AML-193 (cell line): ENCODE measurements at regions not wholly inside any gene's neighbourhood (a gene's known extent, or its start where the extent isn't known, plus 50 kb on each side); places are given as distances from the start of the nearest gene placed in this dataset.
"Not testable (repeated sequence)": the region's sequence is repeated elsewhere in the genome, so short reads cannot be mapped to it uniquely, and the experiment has no call there.

Source experiments
- DNase-seq, 2 experiments: peaks; one replicate each; lab custom pipeline; 2025; lab: John Stamatoyannopoulos, UW

GRCh38 chr2:185988907-185989306 is 250.3 kb downstream of the FSIP2 start:
- not testable (repeated sequence) for DNase-seq

GRCh38 chr2:185990861-185991525 is 252.4 kb downstream of the FSIP2 start:
- no peak for DNase-seq

DNA sequence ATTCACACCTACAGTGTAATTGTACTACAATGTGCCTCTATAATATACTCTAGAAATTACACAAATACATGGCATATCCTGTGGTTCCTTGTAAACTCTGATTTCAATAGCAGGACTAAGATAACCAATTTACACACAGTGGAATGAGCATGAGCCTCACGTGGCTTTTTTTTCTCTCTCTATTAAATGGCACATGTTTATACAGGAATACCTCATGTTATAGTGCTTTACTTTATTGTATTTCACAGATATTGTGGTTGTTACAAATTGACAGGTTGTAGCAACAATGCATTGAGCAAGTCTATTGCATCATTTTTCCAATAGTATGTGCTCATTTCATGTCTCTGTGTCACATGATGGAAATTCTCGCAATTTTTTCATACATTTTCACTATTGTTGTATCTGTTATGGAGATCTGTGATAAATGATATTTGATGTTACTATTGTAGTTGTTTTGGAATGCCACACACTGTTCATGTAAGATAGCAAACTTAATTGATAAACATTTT is 260.0 kb downstream of the FSIP2 start:
- DNase-seq = peak; percentile 19 to 20

GRCh38 chr2:186009341-186009740 is 270.7 kb downstream of the FSIP2 start:
- DNase-seq = no peak

DNA sequence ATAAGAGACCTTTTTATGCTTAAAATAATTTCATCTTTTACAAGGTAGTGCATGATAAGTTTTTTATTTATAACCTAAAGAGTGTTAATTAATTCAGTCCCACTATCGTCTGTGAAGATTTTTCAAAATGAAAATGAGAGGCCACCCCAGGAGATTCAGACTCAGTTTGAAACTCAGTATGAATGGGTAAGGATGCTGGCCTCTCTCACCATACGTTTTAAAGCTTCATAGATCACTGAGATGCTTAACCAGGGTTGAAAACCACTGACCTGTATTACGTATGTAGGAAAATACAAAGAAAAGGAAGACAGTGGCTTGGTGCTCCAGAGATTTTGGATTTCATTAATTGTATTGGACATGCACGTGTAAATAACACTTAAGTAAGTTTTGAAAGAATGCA is 278.7 kb downstream of the FSIP2 start:
- no peak for DNase-seq

GRCh38 chr2:186024921-186025320 is 286.3 kb downstream of the FSIP2 start:
- DNase-seq = no peak

DNA sequence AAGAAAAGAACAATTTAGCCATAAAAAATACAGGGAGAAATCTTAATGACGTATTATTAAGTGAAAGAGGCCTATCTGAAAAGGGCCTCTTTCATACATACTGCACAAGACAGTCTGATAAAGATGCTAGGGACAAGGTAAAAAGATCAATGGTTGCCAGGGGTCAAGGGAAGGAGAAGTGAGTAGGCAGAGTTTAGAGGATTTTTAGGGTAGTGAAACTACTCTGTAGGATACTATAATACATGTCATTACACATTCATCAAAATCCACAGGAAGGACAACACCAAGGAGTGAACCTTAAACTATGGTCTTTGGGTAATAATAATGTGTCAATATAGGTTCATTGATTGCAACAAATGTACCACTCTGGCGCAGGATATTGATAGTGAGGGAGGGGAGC is 289.3 kb downstream of the FSIP2 start:
- no peak for DNase-seq

GRCh38 chr2:186031229-186031628 is 292.6 kb downstream of the FSIP2 start:
- no peak for DNase-seq

DNA sequence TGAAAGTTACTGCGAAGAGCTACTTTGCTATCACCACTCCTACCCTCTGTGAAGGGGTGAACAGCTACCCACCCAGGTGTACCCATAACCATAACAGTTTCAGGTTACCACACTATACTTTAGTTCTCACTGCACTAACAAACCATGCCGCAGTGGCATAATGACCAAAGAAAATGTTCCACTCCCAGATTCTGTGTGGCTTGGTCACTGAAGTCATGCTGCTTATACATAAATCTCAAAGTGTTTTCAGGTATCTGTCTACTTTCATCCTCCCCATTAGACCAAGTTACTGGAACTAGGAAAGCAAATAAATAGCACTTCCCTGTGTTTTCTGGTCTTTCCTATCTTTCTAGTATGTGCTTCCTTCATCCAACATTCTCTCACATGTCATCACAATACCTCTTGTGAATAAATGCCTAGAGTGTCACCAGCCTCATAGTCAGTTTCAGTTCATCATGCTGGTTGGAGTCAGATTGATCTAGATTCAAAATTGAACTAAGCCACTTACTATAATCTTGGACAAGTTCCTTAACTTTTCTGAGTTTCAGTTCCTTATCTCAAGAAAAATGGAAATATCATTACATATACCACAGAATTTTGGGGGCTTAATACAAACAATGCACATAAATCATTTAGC is 293.6 kb downstream of the FSIP2 start:
- DNase-seq = no peak

- DNase-seq = no peak
These were observed 294.3 kb downstream of the FSIP2 start for GRCh38 chr2:186032930-186033329.

- DNase-seq = no peak
These were observed 294.9 kb downstream of the FSIP2 start for GRCh38 chr2:186033541-186033940.

- DNase-seq = no peak
These were observed 298.4 kb downstream of the FSIP2 start for GRCh38 chr2:186036862-186037449.

DNA sequence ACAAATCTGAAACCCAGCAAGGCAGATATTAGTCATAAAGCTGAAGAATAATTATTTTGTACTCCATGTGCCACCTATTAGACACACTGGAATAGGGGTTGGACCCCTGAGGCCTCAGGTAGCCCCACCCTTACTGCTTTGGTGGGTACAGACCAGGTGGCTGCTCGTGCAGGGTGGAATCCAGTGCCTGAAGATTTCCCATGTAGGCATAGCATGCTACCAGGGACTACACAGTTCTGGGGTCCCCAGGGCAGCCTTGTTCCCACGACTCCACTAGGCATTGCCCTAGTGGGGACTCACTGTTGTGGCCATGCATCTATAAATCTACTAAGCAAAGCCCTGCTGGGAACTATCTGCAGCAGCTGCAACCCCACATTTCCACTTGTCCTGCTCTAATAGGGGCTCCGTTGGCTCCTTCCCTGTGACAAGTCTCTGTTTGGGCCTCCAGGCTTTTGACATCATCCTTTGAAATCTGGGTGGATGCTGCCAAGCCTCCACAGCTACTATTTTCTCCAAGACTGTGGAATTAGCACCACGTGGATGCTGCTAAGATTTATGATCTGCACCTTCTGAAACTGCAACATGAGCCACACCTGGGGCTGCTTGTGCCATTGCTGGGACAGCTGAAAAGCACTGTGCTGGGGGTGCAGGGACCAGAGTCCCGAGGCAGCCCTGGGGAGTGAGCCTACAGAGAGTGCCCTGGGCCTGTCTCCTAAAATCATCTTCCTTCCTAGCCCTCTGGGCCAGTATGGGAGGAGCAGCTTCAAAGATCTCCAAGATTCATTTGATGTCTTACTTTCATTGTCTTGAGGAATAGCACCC is 303.8 kb downstream of the FSIP2 start:
- DNase-seq = no peak

DNA sequence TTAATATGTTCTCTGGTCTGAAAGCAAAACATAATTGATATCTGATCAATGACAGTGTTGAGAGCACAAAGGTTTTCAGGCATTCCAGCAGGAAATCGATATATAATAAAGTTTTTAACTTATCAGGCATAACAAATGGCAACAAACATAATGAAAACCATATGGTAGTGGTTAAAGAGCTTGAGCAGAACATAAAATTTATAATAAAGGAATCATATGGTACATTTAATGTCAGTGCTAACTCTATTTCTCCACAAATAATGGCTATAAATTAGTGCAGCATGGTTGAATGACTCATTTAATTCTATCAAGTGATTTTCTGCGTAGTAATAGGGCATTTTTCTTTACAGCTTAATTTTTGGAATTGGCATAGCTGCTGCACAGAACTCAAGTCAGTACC is 306.2 kb downstream of the FSIP2 start:
- no peak for DNase-seq

GRCh38 chr2:186052930-186053329 is 314.3 kb downstream of the FSIP2 start:
- no peak for DNase-seq

GRCh38 chr2:186058614-186059013 is 320.0 kb downstream of the FSIP2 start:
- no peak for DNase-seq

DNA sequence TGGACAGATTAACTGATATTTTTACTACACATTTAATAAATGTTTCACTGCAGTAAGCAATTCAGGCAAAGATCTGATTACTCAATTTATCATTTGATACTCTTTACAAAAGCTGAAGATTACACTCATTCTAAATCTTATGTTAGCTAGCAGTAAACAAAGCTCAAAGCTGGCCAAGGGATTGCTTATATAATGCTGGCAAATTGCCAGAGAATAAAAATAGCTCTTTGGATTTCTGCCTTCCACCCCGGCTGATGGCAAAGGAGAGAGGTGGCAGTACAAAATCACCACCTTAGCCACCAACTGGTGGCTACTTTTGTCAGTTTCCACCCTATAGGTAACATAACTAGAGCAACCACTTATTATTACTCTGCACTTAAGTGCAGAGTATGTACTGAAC is 320.5 kb downstream of the FSIP2 start:
- no peak for DNase-seq

DNA sequence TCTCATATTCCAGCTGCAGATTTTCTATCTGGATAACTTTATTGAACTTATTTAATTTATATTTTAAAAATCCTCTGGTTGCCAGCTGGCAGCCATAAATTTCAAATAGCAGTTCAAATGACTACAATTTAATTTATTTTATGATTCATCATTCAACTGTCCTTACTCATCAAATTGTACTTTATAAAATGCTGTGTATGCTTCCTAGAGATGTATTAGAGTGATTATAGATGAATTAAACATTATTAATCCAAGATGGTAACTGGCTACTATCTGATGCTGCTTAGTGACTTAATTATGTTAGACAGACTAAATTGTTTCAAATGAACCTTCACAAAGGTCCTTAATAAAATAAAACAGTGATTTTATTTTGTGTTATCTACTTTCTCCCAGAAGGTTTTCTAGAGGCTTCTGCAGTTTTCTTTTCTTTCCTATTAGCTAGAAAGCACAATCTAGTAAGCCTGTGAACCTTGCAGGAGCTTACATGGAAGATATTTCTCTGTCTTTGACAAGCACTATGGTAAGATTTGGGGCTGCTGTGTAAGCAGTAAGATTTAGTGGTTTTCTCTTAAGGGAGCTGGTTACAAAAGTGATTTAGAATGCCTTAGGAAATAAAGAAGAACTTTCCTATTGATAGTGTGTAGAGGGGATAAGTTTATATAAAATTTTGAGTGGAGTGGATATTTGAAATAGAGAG is 322.3 kb downstream of the FSIP2 start:
- DNase-seq = no peak

- no peak for DNase-seq
These were observed 325.9 kb downstream of the FSIP2 start for GRCh38 chr2:186064507-186064906.

- DNase-seq = no peak
These were observed 326.9 kb downstream of the FSIP2 start for GRCh38 chr2:186065491-186065890.

- no peak for DNase-seq
These were observed 329.7 kb downstream of the FSIP2 start for GRCh38 chr2:186068139-186068801.
